ENCODE measurements at regions not wholly inside any gene's neighbourhood (a gene's known extent, or its start where the extent isn't known, plus 50 kb on each side); places are given as distances from the start of the nearest gene placed in this dataset.

GRCh38 chr11:131065435-131066413, 149.4 kb upstream of the SNX19 start:
- DNase-seq, result no peak
- H3K27me3 ChIP-seq, result no peaks in the 10 kb centered on the region
- no peaks in the 10 kb centered on the region for H3K36me3 ChIP-seq
- H3K27ac ChIP-seq, result no peak overlapping the region
- no peaks in the 10 kb centered on the region for H3K4me1 ChIP-seq
- intact Hi-C loops (cut with DNase I), result loop anchor here in 1 of 2 donors (10.0 kb wide), 1 partner anchor 609 kb away; no protein-coding TSS in a partner anchor
- H3K9me3 ChIP-seq, result no peaks in the 10 kb centered on the region
- no peak for ATAC-seq
- TF ChIP-seq CTCF (IDR thresholded peaks at IDR 0.05) (no peak), POLR2A (IDR thresholded peaks at IDR 0.05) (no peak)
- H3K4me3 ChIP-seq, result no peak overlapping the region
- WGBS (ENCODE audit: insufficient coverage, low coverage, low lambda C conversion rate, missing lambda C conversion rate), result 35% methylated on average over 9 of the region's 13 CpGs

GRCh38 chr11:131066551-131066950, 150.3 kb upstream of the SNX19 start:
- WGBS (ENCODE audit: insufficient coverage, low coverage, low lambda C conversion rate, missing lambda C conversion rate), result 48% methylated on average over 3 of the region's 7 CpGs
- TF ChIP-seq CTCF (IDR thresholded peaks at IDR 0.05), result no peak
- TF ChIP-seq POLR2A (IDR thresholded peaks at IDR 0.05), result no peak
- H3K4me1 ChIP-seq, result no peaks in the 10 kb centered on the region
- DNase-seq, result no peak
- H3K27me3 ChIP-seq, result no peaks in the 10 kb centered on the region
- no peaks in the 10 kb centered on the region for H3K36me3 ChIP-seq
- H3K4me3 ChIP-seq, result no peak overlapping the region
- ATAC-seq, result no peak
- intact Hi-C loops (cut with DNase I), result loop anchor here in 1 of 2 donors (10.0 kb wide), 1 partner anchor 608 kb away; no protein-coding TSS in a partner anchor
- no peaks in the 10 kb centered on the region for H3K9me3 ChIP-seq
- H3K27ac ChIP-seq, result no peak overlapping the region

- intact Hi-C loops (cut with DNase I), result no loop called here
- H3K9me3 ChIP-seq, result no peaks in the 10 kb centered on the region
- H3K27me3 ChIP-seq, result no peaks in the 10 kb centered on the region
- no peaks in the 10 kb centered on the region for H3K4me1 ChIP-seq
- no peak overlapping the region for H3K27ac ChIP-seq
- TF ChIP-seq CTCF (IDR thresholded peaks at IDR 0.05), result no peak
- no peak for TF ChIP-seq POLR2A (IDR thresholded peaks at IDR 0.05)
- WGBS (ENCODE audit: insufficient coverage, low coverage, low lambda C conversion rate, missing lambda C conversion rate), result 68% methylated on average over 4 of the region's 4 CpGs
- H3K36me3 ChIP-seq, result no peaks in the 10 kb centered on the region
- ATAC-seq (no peak), DNase-seq (no peak)
- H3K4me3 ChIP-seq, result no peak overlapping the region
Observed at GRCh38 chr11:131070365-131070764, 154.1 kb upstream of the SNX19 start.

- DNase-seq, result no peak
- no peak overlapping the region for H3K27ac ChIP-seq
Observed at GRCh38 chr11:131073167-131073566, 156.9 kb upstream of the SNX19 start.

More at GRCh38 chr11:131073167-131073566, 156.9 kb upstream of the SNX19 start:
- intact Hi-C loops (cut with DNase I), result no loop called here
- Histone ChIP-seq H3K4me3 (no peak overlapping the region), H3K27me3 (no peaks in the 10 kb centered on the region), H3K9me3 (no peaks in the 10 kb centered on the region), H3K36me3 (no peaks in the 10 kb centered on the region), H3K4me1 (no peaks in the 10 kb centered on the region)
- WGBS (ENCODE audit: insufficient coverage, low coverage, low lambda C conversion rate, missing lambda C conversion rate), result 61% methylated on average over 2 of the region's 2 CpGs
- TF ChIP-seq CTCF (IDR thresholded peaks at IDR 0.05) (no peak), POLR2A (IDR thresholded peaks at IDR 0.05) (no peak)
- no peak for ATAC-seq

All from right lobe of liver (tissue), 6 donors.